DND-41 (cell line): ENCODE measurements at regions not wholly inside any gene's neighbourhood (a gene's known extent, or its start where the extent isn't known, plus 50 kb on each side); places are given as distances from the start of the nearest gene placed in this dataset.

Experiments used
- ATAC-seq: fragments of 200-7000 bp; cut with Tn5 transposase; 3 replicates; pipeline ENCODE4 v1.9.1; 2021; ENCODE audit warnings: low read depth; ENCODE audit not compliant: insufficient read depth
- DNase-seq: peaks from one replicate; pipeline ENCODE4 v3.0.0-alpha.2; 2020
- H2AFZ ChIP-seq: 2 replicates; pipeline ENCODE4 v1.6.0; 2012; ENCODE audit warnings: low read depth, low read length
- H3K27ac ChIP-seq: 2 replicates; pipeline ENCODE4 v1.5.1; 2012; ENCODE audit warnings: low read length, inconsistent platforms
- H3K27me3 ChIP-seq: fragments of 200-600 bp; sonication (generic); 2 replicates; pipeline ENCODE4 v1.6.0; 2012; ENCODE audit warnings: low read length, mild to moderate bottlenecking, inconsistent platforms; ENCODE audit not compliant: insufficient read depth, poor library complexity
- H3K36me3 ChIP-seq: 2 replicates; pipeline ENCODE4 v1.5.1; 2012; ENCODE audit warnings: low read length, inconsistent platforms; ENCODE audit not compliant: insufficient read depth
- H3K4me1 ChIP-seq: 2 replicates; pipeline ENCODE4 v1.5.1; 2012; ENCODE audit warnings: mild to moderate bottlenecking, low read length; ENCODE audit not compliant: insufficient read depth
- H3K4me2 ChIP-seq: 2 replicates; pipeline ENCODE4 v1.6.0; 2012; ENCODE audit warnings: mild to moderate bottlenecking, moderate library complexity, low read length, inconsistent platforms; ENCODE audit not compliant: insufficient read depth
- H3K4me3 ChIP-seq, 2 experiments: fragments of 200-600 bp in 1 of 2; shearing (Covaris generic) in 1 of 2; 2 replicates each; pipeline ENCODE4 v1.5.1; 2012 to 2016; ENCODE audit warnings: inconsistent platforms in 2 of 2, low read length in 2 of 2, mild to moderate bottlenecking in 2 of 2, low read depth in 1 of 2, moderate library complexity in 1 of 2
- H3K79me2 ChIP-seq: 2 replicates; pipeline ENCODE4 v1.6.0; 2012; ENCODE audit warnings: low read length, inconsistent platforms; ENCODE audit not compliant: insufficient read depth
- H3K9ac ChIP-seq: 2 replicates; pipeline ENCODE4 v1.6.0; 2012; ENCODE audit warnings: low read depth, mild to moderate bottlenecking, inconsistent platforms, low read length, moderate library complexity
- H3K9me3 ChIP-seq: 2 replicates; pipeline ENCODE4 v1.5.1; 2012; ENCODE audit warnings: low read length, moderate library complexity, mild to moderate bottlenecking, inconsistent platforms; ENCODE audit not compliant: insufficient read depth, severe bottlenecking
- H4K20me1 ChIP-seq: 2 replicates; pipeline ENCODE4 v1.6.0; 2012; ENCODE audit warnings: low read length; ENCODE audit not compliant: insufficient read depth
- EZH2 ChIP-seq: IDR thresholded peaks from 3 replicates; pipeline ENCODE4 v1.6.1; 2012; ENCODE audit warnings: borderline replicate concordance, low read depth, mild to moderate bottlenecking, moderate library complexity, low read length, inconsistent platforms; ENCODE audit not compliant: severe bottlenecking
- TF ChIP-seq, protein P1 (sequence below): IDR thresholded peaks from 2 replicates; pipeline ENCODE4 v1.5.1; 2012; ENCODE audit warnings: borderline replicate concordance, low read length, moderate library complexity, mild to moderate bottlenecking; ENCODE audit not compliant: poor library complexity, severe bottlenecking; ENCODE audit errors: extremely low read depth

DNA sequence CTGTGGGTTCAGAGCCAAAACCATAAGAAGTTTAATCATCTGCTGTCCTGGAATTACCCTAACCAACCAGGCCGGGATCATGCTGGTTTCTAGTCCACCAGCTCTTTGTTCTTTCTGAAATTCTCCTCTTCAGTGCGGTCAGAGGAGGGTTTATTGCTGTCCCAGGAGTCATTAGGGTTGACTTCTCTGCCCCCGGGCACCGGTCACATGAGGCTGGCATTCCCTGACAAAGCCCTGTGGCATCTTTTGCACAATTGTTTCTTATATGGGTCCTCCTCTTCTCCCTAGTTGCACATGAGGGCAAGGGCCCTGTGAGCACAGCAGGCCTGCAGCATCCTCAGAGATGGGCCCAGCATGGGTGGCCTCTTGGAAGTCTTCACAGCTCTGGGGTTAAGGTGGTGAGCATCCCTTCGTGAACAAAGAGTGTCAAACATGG is 243.9 kb downstream of the IRF8 start:
- Histone ChIP-seq H3K4me3 (no peak overlapping the region), H3K79me2 (no peaks in the 10 kb centered on the region), H3K36me3 (no peaks in the 10 kb centered on the region), H4K20me1 (no peaks in the 10 kb centered on the region), H3K4me1 (no peaks in the 10 kb centered on the region), H3K9ac (no peak overlapping the region), H3K4me2 (no peak overlapping the region), H3K27ac (no peak overlapping the region), H3K9me3 (no peaks in the 10 kb centered on the region), H3K27me3 (peaks cover 32% of the 10 kb centered on the region), H2AFZ (no peak overlapping the region)
- DNase-seq (no peak), ATAC-seq (no peak)
- TF ChIP-seq EZH2, result no peak
- TF ChIP-seq, protein P1, sequence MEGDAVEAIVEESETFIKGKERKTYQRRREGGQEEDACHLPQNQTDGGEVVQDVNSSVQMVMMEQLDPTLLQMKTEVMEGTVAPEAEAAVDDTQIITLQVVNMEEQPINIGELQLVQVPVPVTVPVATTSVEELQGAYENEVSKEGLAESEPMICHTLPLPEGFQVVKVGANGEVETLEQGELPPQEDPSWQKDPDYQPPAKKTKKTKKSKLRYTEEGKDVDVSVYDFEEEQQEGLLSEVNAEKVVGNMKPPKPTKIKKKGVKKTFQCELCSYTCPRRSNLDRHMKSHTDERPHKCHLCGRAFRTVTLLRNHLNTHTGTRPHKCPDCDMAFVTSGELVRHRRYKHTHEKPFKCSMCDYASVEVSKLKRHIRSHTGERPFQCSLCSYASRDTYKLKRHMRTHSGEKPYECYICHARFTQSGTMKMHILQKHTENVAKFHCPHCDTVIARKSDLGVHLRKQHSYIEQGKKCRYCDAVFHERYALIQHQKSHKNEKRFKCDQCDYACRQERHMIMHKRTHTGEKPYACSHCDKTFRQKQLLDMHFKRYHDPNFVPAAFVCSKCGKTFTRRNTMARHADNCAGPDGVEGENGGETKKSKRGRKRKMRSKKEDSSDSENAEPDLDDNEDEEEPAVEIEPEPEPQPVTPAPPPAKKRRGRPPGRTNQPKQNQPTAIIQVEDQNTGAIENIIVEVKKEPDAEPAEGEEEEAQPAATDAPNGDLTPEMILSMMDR, result no peak

DNA sequence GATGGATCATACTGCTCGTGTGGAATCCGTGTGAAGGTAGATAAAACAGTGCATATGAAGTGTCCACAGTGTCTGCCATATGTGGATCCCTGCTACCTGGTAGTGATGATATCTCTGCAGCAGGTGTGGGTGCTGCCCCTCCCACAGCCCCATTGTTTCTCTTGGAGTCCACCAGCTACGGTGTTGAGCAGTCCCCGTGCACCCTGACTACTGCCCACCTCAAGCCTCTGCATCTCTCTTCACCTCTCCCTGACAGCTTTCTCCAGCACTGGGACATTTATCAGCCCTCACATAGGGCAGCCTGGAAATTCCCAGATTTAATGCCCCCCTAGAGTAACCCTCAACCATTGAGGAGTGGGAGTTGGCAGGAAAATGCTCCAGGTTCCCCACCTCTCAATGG is 244.7 kb downstream of the IRF8 start:
- no peak overlapping the region for H3K4me2 ChIP-seq
- no peak overlapping the region for H2AFZ ChIP-seq
- H4K20me1 ChIP-seq, result no peaks in the 10 kb centered on the region
- no peak for ATAC-seq
- no peaks in the 10 kb centered on the region for H3K79me2 ChIP-seq
- no peaks in the 10 kb centered on the region for H3K36me3 ChIP-seq
- DNase-seq, result no peak
- no peak overlapping the region for H3K9ac ChIP-seq
- H3K27me3 ChIP-seq, result peaks cover 29% of the 10 kb centered on the region
- no peak overlapping the region for H3K27ac ChIP-seq
- no peak for TF ChIP-seq EZH2
- TF ChIP-seq, protein P1, result no peak
- no peak overlapping the region for H3K4me3 ChIP-seq
- H3K9me3 ChIP-seq, result no peaks in the 10 kb centered on the region
- no peaks in the 10 kb centered on the region for H3K4me1 ChIP-seq

DNA sequence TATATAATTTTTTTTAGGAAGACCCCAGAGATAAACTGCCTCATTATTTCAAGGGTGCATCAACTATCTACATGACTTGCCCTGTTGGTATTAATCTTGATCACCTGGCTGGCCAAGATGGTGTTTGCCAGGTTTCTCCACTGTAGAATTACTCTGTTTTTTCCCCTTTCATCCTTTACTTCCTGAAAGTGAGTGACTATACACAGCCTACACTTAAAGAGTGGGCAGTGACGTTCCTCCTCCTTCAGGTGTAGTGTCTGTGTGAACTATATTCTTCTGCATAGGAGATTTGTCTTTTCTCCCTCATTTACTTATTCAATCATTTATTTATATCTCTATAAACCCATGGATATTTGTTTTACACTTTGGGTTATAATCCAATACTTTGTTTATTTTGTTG is 246.7 kb downstream of the IRF8 start:
- no peaks in the 10 kb centered on the region for H3K36me3 ChIP-seq
- H3K79me2 ChIP-seq, result no peaks in the 10 kb centered on the region
- H3K27ac ChIP-seq, result no peak overlapping the region
- H3K27me3 ChIP-seq, result peaks cover 24% of the 10 kb centered on the region
- DNase-seq (no peak), ATAC-seq (no peak)
- H3K9me3 ChIP-seq, result no peaks in the 10 kb centered on the region
- H4K20me1 ChIP-seq, result no peaks in the 10 kb centered on the region
- H2AFZ ChIP-seq, result no peak overlapping the region
- TF ChIP-seq EZH2, result no peak
- TF ChIP-seq, protein P1, result no peak
- no peak overlapping the region for H3K4me2 ChIP-seq
- H3K4me1 ChIP-seq, result no peaks in the 10 kb centered on the region
- H3K4me3 ChIP-seq, result no peak overlapping the region
- no peak overlapping the region for H3K9ac ChIP-seq
